ENCODE measurements at regions not wholly inside any gene's neighbourhood (a gene's known extent, or its start where the extent isn't known, plus 50 kb on each side); places are given as distances from the start of the nearest gene placed in this dataset.

DNA sequence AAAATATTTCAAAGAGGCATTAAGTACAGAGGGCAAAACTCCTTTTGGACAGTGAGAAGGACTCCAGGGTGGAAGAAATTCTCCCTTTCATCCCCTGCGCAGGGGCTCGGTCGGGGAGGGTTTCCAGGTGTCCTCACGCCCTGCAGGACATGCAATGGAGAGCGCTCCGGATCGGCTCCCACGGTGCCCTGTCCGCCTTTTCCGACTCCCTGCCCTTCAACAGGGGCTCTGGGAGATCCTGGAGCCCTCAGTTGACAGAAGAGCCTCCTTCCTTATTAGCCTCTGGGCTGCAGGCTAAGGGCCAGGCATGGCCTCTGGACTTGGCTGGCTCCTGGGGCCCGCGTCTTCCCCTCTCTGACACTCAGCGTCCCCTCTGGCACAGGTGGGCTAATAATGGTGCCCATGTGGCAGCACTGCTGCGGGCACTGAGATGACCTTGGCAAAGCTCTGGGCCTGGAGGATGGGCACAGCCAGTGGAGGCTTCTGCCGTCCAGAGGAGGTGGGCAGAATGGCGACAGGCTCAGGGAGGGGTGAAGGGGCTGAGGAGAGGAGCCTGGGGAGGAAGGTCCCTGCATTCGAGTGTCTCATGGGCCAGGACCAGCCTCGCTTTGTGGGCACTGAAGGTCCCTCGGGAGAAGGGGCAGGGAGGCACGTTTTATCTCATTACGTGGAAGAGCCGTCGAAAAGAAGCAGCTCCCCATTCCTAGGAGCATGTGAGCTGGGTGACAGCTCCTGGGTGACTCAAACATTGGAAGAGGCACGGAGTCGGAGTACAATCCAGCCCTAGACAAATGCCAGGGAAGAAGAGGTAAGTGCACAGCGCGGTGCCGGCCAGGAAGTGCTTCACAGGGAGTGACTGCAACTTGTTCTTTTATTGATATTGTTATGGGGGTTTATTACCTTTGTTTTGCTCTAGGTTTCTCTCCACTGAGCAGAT is 161.7 kb downstream of the IRF8 start:
- no peak for TF ChIP-seq CTCF (IDR thresholded peaks at IDR 0.05; ENCODE audit: extremely low read depth in 1 of 2, insufficient read depth in 1 of 2, low read depth in 1 of 2, low read length in 2 of 2)
- TF ChIP-seq POLR2A (IDR thresholded peaks at IDR 0.05; ENCODE audit: low read depth, low read length): no peak
- TF ChIP-seq EZH2 (IDR thresholded peaks at IDR 0.05; ENCODE audit: borderline replicate concordance, low read depth, low read length, severe bottlenecking): no peak
- no peak for TF ChIP-seq POLR2AphosphoS5 (IDR thresholded peaks at IDR 0.05; ENCODE audit: insufficient read depth, low read depth, low read length)
- TF ChIP-seq, protein P1, sequence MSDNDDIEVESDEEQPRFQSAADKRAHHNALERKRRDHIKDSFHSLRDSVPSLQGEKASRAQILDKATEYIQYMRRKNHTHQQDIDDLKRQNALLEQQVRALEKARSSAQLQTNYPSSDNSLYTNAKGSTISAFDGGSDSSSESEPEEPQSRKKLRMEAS (IDR thresholded peaks at IDR 0.05; ENCODE audit: insufficient read depth, insufficient read length): no peak

All from endothelial cell of umbilical vein (primary cell).